ENCODE measurements at regions not wholly inside any gene's neighbourhood (a gene's known extent, or its start where the extent isn't known, plus 50 kb on each side); places are given as distances from the start of the nearest gene placed in this dataset.

DNA sequence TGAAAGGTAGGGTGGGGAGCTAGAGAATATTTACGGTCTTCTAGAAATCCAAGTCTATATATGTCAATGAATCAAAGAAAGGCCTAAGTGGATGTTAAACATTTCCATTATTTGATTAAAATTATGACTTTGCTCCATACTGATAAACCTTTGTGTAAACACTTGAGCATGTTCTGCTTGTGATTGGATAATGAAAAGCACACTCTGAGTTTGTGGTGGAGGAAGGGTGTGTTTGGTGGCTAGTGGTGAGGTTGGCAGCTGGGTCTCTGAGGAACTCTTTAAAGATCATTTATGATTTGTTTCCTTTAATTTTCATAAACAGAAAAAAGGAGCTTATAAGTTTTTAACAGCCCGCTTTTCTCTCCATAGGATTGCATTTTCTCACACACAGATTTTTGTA is 84.7 kb downstream of the RFPL4B start:
- Histone ChIP-seq H3K79me2 (ENCODE audit: insufficient read depth, low read length) (no peaks in the 10 kb centered on the region), H3K27ac (ENCODE audit: low read depth, low read length) (no peak overlapping the region), H3K36me3 (ENCODE audit: control insufficient read depth in 1 of 2, insufficient read depth in 2 of 2, low read length in 2 of 2) (no peaks in the 10 kb centered on the region), H3K9me3 (ENCODE audit: control insufficient read depth in 1 of 2, insufficient read depth in 1 of 2, low read depth in 1 of 2, low read length in 2 of 2) (no peaks in the 10 kb centered on the region), H4K20me1 (ENCODE audit: insufficient read depth) (no peaks in the 10 kb centered on the region), H3K9ac (ENCODE audit: low read length) (no peak overlapping the region), H3K4me1 (ENCODE audit: control insufficient read depth in 1 of 2, insufficient read depth in 2 of 2, low read length in 2 of 2) (no peaks in the 10 kb centered on the region), H3K27me3 (ENCODE audit: insufficient read depth, low read length) (no peaks in the 10 kb centered on the region), H2AFZ (ENCODE audit: low read depth, low read length, poor library complexity, severe bottlenecking) (no peak overlapping the region), H3K9me2 (ENCODE audit: insufficient read depth) (no peaks in the 10 kb centered on the region), H3K4me3 (replicated peaks in 1 of 2; ENCODE audit: low read depth in 1 of 2, low read length in 2 of 2) (no peak overlapping the region), H3K4me2 (ENCODE audit: low read length) (no peak overlapping the region)
- ChIA-PET RAD21 (ENCODE audit: low non-redundant PET in 1 of 2, low total read pairs in 2 of 2, uncharacterized antibody in 2 of 2, unreplicated experiment in 2 of 2) (no interaction called here), POLR2A (no interaction called here), CTCF (no interaction called here)
- no peak for TF ChIP-seq CBX3 (IDR thresholded peaks at IDR 0.05; ENCODE audit: low read depth)
- no peak for TF ChIP-seq ZNF274 (IDR thresholded peaks at IDR 0.05; ENCODE audit: low read depth, low read length)
- TF ChIP-seq TCF7L2 (IDR thresholded peaks at IDR 0.05; ENCODE audit: borderline replicate concordance, extremely low read depth, insufficient read depth, insufficient read length): no peak
- no peak for TF ChIP-seq JUND (IDR thresholded peaks at IDR 0.05)
- no peak for ATAC-seq
- no peak for DNase-seq (ENCODE audit: low read depth, low spot score)
- intact Hi-C loops (cut with micrococcal nuclease): no loop called here
- BruUV-seq (replicated peaks): no TSS peak

DNA sequence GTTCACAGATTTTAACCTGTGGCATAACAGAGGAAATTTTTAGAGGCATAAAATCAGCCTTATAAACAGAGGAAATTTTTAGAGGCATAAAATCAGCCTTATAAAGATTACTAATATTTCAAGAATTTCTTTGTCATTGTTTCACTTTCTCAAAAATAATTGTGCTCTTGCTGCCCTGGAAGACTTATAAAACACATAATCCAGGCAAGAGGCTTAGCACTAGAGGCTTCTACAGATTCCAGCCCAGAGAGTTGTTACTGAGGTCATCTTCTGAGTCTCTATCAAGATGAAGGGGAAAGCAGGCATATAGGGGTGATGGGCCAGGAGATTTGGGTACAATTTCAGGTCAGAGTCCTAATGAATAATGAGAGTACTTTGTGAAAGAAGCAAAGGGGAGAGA is 85.7 kb downstream of the RFPL4B start:
- H3K9me3 ChIP-seq (ENCODE audit: control insufficient read depth in 1 of 2, insufficient read depth in 1 of 2, low read depth in 1 of 2, low read length in 2 of 2): no peaks in the 10 kb centered on the region
- H3K4me1 ChIP-seq (ENCODE audit: control insufficient read depth in 1 of 2, insufficient read depth in 2 of 2, low read length in 2 of 2): no peaks in the 10 kb centered on the region
- no peak for DNase-seq (ENCODE audit: low read depth, low spot score)
- H2AFZ ChIP-seq (ENCODE audit: low read depth, low read length, poor library complexity, severe bottlenecking): no peak overlapping the region
- no peaks in the 10 kb centered on the region for H3K79me2 ChIP-seq (ENCODE audit: insufficient read depth, low read length)
- no peaks in the 10 kb centered on the region for H3K36me3 ChIP-seq (ENCODE audit: control insufficient read depth in 1 of 2, insufficient read depth in 2 of 2, low read length in 2 of 2)
- H3K4me3 ChIP-seq (replicated peaks in 1 of 2; ENCODE audit: low read depth in 1 of 2, low read length in 2 of 2): no peak overlapping the region
- no peak overlapping the region for H3K9ac ChIP-seq (ENCODE audit: low read length)
- no peak for TF ChIP-seq ZFX (IDR thresholded peaks at IDR 0.05)
- no peak for TF ChIP-seq YY1 (IDR thresholded peaks at IDR 0.05; ENCODE audit: extremely low read depth, insufficient replicate concordance, low read depth, low read length)
- TF ChIP-seq EZH2 (IDR thresholded peaks at IDR 0.05): no peak
- no peak for TF ChIP-seq POLR2AphosphoS5 (IDR thresholded peaks at IDR 0.05; ENCODE audit: low read depth, low read length)
- TF ChIP-seq EGR1 (IDR thresholded peaks at IDR 0.05; ENCODE audit: low read depth): no peak
- no peak for TF ChIP-seq ELF1 (IDR thresholded peaks at IDR 0.05; ENCODE audit: borderline replicate concordance, low read depth)
- TF ChIP-seq ZNF274 (IDR thresholded peaks at IDR 0.05; ENCODE audit: low read depth, low read length): no peak
- no peak for TF ChIP-seq TCF7L2 (IDR thresholded peaks at IDR 0.05; ENCODE audit: borderline replicate concordance, extremely low read depth, insufficient read depth, insufficient read length)
- no peak for TF ChIP-seq RAD21 (IDR thresholded peaks at IDR 0.05; ENCODE audit: low read depth)
- TF ChIP-seq, protein P1, sequence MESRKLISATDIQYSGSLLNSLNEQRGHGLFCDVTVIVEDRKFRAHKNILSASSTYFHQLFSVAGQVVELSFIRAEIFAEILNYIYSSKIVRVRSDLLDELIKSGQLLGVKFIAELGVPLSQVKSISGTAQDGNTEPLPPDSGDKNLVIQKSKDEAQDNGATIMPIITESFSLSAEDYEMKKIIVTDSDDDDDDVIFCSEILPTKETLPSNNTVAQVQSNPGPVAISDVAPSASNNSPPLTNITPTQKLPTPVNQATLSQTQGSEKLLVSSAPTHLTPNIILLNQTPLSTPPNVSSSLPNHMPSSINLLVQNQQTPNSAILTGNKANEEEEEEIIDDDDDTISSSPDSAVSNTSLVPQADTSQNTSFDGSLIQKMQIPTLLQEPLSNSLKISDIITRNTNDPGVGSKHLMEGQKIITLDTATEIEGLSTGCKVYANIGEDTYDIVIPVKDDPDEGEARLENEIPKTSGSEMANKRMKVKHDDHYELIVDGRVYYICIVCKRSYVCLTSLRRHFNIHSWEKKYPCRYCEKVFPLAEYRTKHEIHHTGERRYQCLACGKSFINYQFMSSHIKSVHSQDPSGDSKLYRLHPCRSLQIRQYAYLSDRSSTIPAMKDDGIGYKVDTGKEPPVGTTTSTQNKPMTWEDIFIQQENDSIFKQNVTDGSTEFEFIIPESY (IDR thresholded peaks at IDR 0.05; ENCODE audit: extremely low read depth, insufficient replicate concordance, low read length): no peak
- TF ChIP-seq EZH2phosphoT487 (IDR thresholded peaks at IDR 0.05; ENCODE audit: borderline replicate concordance): no peak
- TF ChIP-seq POLR2A (IDR thresholded peaks at IDR 0.05; ENCODE audit: borderline replicate concordance, extremely low read depth, insufficient read depth, insufficient read length): no peak
- TF ChIP-seq, protein P2, sequence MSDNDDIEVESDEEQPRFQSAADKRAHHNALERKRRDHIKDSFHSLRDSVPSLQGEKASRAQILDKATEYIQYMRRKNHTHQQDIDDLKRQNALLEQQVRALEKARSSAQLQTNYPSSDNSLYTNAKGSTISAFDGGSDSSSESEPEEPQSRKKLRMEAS (IDR thresholded peaks at IDR 0.05): no peak
- TF ChIP-seq, protein P3, sequence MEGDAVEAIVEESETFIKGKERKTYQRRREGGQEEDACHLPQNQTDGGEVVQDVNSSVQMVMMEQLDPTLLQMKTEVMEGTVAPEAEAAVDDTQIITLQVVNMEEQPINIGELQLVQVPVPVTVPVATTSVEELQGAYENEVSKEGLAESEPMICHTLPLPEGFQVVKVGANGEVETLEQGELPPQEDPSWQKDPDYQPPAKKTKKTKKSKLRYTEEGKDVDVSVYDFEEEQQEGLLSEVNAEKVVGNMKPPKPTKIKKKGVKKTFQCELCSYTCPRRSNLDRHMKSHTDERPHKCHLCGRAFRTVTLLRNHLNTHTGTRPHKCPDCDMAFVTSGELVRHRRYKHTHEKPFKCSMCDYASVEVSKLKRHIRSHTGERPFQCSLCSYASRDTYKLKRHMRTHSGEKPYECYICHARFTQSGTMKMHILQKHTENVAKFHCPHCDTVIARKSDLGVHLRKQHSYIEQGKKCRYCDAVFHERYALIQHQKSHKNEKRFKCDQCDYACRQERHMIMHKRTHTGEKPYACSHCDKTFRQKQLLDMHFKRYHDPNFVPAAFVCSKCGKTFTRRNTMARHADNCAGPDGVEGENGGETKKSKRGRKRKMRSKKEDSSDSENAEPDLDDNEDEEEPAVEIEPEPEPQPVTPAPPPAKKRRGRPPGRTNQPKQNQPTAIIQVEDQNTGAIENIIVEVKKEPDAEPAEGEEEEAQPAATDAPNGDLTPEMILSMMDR (IDR thresholded peaks at IDR 0.05 in 2 of 3, conservative IDR thresholded peaks at IDR 0.05 in 1 of 3; ENCODE audit: borderline replicate concordance in 1 of 3, insufficient read depth in 1 of 3, low read depth in 2 of 3, low read length in 2 of 3): no peak
- BruUV-seq (replicated peaks): no TSS peak
- no peak for ATAC-seq
- no peaks in the 10 kb centered on the region for H3K27me3 ChIP-seq (ENCODE audit: insufficient read depth, low read length)
- H3K4me2 ChIP-seq (ENCODE audit: low read length): no peak overlapping the region
- no peaks in the 10 kb centered on the region for H3K9me2 ChIP-seq (ENCODE audit: insufficient read depth)
- ChIA-PET CTCF (no interaction called here), RAD21 (ENCODE audit: low non-redundant PET in 1 of 2, low total read pairs in 2 of 2, uncharacterized antibody in 2 of 2, unreplicated experiment in 2 of 2) (no interaction called here), POLR2A (no interaction called here)
- no peaks in the 10 kb centered on the region for H4K20me1 ChIP-seq (ENCODE audit: insufficient read depth)
- intact Hi-C loops (cut with micrococcal nuclease): no loop called here
- no peak overlapping the region for H3K27ac ChIP-seq (ENCODE audit: low read depth, low read length)
